Right lobe of liver (tissue), 6 donors: ENCODE measurements at regions not wholly inside any gene's neighbourhood (a gene's known extent, or its start where the extent isn't known, plus 50 kb on each side); places are given as distances from the start of the nearest gene placed in this dataset.
A peak's percentile ranks its signal among the peaks of the same experiment; 100 is the strongest.

ENCODE experiments used
- ATAC-seq, 4 donors: fragments of 200-7000 bp; cut with Tn5 transposase; one replicate each; pipeline ENCODE4 v1.9.1; 2020; ENCODE audit warnings: mild to moderate bottlenecking in 4 of 4, moderate library complexity in 4 of 4
- DNase-seq, 3 donors: peaks; one replicate each; pipeline ENCODE4 v3.0.0-alpha.2; 2020
- H3K27ac ChIP-seq, 3 donors: fragments of 200-600 bp; one replicate each; pipeline ENCODE4 v1.8.0; 2022
- H3K27me3 ChIP-seq, 2 donors: fragments of 200-600 bp; one replicate each; pipeline ENCODE4 v1.8.0; 2022
- H3K36me3 ChIP-seq, 4 donors: fragments of 200-600 bp; sonication (generic) in 1 of 4; one replicate each; pipeline versions ENCODE4 v1.5.1 to v1.8.0; 2017 to 2022; ENCODE audit warnings: control low read depth in 1 of 4
- H3K4me1 ChIP-seq, 4 donors: fragments of 200-600 bp; sonication (generic) in 1 of 4; one replicate each; pipeline versions ENCODE4 v1.5.1 to v1.8.0; 2017 to 2022; ENCODE audit warnings: control low read depth in 1 of 4
- H3K4me3 ChIP-seq, 3 donors: fragments of 200-600 bp; one replicate each; pipeline ENCODE4 v1.8.0; 2022
- H3K9me3 ChIP-seq, 4 donors: fragments of 200-600 bp; sonication (generic) in 1 of 4; one replicate each; pipeline versions ENCODE4 v1.5.1 to v1.8.0; 2017 to 2022; ENCODE audit warnings: control low read depth in 1 of 4
- POLR2A ChIP-seq: fragments of 450-650 bp; IDR thresholded peaks from one replicate; pipeline ENCODE4 v1.6.1; 2017; ENCODE audit warnings: antibody characterized with exemption, mild to moderate bottlenecking
- WGBS: methylation state at CpG from one replicate; pipeline ENCODE4 v1.1.6; 2018; ENCODE audit warnings: low coverage, low lambda C conversion rate; ENCODE audit not compliant: insufficient coverage; ENCODE audit errors: missing lambda C conversion rate; 5-methylcytosine and 5-hydroxymethylcytosine counted together
- intact Hi-C, 2 donors: fragments of 100-400 bp; cut with DNase I; formaldehyde crosslinking; loops; one replicate each; pipeline versions ENCODE4 v1.11.2 to v1.14.1; 2022
- TF ChIP-seq, protein P1 (sequence below), 4 donors: fragments of 200-600 bp in 3 of 4; fragments of 450-650 bp in 1 of 4; IDR thresholded peaks; one replicate each; pipeline versions ENCODE4 v1.5.1 to v1.8.0; 2016 to 2022; ENCODE audit warnings: antibody characterized with exemption in 4 of 4, mild to moderate bottlenecking in 2 of 4
- donor health status: DM: no; HTN: yes; CAD: no.
- donor health status: DM: no; HTN: no; CAD: no.
- donor health status: DM: no; HTN: no; CAD: no.
- donor health status: DM: no; HTN: yes; CAD: no.
- donor health status: DM: no; HTN: yes; CAD: no.

DNA sequence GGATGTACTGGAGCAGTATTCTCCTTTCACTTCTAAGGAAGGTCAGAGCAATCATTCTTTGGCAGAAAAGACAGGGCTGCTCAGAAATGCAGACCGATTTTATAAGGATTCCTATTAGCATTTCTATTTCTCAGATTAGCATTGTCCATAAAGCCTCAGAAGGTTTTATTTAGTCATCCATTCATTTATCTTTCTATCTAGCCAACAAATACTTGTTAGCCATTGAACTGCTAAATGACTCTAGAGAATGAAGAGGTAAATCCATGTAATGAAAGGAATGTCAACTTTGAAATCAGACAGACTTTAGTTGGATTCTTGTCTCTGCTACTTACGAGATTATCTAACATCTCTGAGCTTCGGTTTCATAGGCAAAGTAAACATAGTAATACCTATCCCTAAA, 165.2 kb downstream of the SLC25A46 start:
- intact Hi-C loops, result no loop called here
- WGBS, result 81% methylated on average over 3 of the region's 3 CpGs
- no peak for TF ChIP-seq POLR2A
- TF ChIP-seq, protein P1, sequence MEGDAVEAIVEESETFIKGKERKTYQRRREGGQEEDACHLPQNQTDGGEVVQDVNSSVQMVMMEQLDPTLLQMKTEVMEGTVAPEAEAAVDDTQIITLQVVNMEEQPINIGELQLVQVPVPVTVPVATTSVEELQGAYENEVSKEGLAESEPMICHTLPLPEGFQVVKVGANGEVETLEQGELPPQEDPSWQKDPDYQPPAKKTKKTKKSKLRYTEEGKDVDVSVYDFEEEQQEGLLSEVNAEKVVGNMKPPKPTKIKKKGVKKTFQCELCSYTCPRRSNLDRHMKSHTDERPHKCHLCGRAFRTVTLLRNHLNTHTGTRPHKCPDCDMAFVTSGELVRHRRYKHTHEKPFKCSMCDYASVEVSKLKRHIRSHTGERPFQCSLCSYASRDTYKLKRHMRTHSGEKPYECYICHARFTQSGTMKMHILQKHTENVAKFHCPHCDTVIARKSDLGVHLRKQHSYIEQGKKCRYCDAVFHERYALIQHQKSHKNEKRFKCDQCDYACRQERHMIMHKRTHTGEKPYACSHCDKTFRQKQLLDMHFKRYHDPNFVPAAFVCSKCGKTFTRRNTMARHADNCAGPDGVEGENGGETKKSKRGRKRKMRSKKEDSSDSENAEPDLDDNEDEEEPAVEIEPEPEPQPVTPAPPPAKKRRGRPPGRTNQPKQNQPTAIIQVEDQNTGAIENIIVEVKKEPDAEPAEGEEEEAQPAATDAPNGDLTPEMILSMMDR (IDR thresholded peaks at IDR 0.05), result no peak
- peaks cover 0 to 3% (median 1%) of the 10 kb centered on the region in 4 donors for H3K4me1 ChIP-seq
- no peaks in the 10 kb centered on the region for H3K36me3 ChIP-seq
- no peak overlapping the region for H3K4me3 ChIP-seq
- no peaks in the 10 kb centered on the region for H3K27me3 ChIP-seq
- ATAC-seq (no peak), DNase-seq (no peak)
- H3K27ac ChIP-seq, result no peak overlapping the region
- no peaks in the 10 kb centered on the region for H3K9me3 ChIP-seq

- H3K9me3 ChIP-seq, result no peaks in the 10 kb centered on the region
- H3K27ac ChIP-seq, result no peak overlapping the region
- ATAC-seq (peak; percentile 25 to 87 (median 54)), DNase-seq (no peak)
- TF ChIP-seq, protein P1 (IDR thresholded peaks at IDR 0.05), result no peak
- no peak for TF ChIP-seq POLR2A
- H3K4me1 ChIP-seq, result peaks cover 0 to 20% (median 9%) of the 10 kb centered on the region in 4 donors
- no peaks in the 10 kb centered on the region for H3K36me3 ChIP-seq
- H3K27me3 ChIP-seq, result no peaks in the 10 kb centered on the region
- intact Hi-C loops, result no loop called here
- H3K4me3 ChIP-seq, result no peak overlapping the region
Observed at GRCh38 chr5:110908848-110909247, 162.7 kb upstream of the TSLP start.

- ATAC-seq (peak in 2 of 4 donors; percentile 22 to 26), DNase-seq (no peak)
- Histone ChIP-seq H3K4me3 (no peak overlapping the region), H3K4me1 (peaks cover 0 to 20% (median 9%) of the 10 kb centered on the region in 4 donors), H3K27me3 (no peaks in the 10 kb centered on the region), H3K27ac (no peak overlapping the region), H3K36me3 (no peaks in the 10 kb centered on the region), H3K9me3 (no peaks in the 10 kb centered on the region)
- intact Hi-C loops, result no loop called here
- WGBS, result 14% methylated on average over 1 of the region's 1 CpG
- TF ChIP-seq POLR2A, result no peak
- TF ChIP-seq, protein P1 (IDR thresholded peaks at IDR 0.05), result no peak
Observed at GRCh38 chr5:110909415-110909814, 162.1 kb upstream of the TSLP start.

DNA sequence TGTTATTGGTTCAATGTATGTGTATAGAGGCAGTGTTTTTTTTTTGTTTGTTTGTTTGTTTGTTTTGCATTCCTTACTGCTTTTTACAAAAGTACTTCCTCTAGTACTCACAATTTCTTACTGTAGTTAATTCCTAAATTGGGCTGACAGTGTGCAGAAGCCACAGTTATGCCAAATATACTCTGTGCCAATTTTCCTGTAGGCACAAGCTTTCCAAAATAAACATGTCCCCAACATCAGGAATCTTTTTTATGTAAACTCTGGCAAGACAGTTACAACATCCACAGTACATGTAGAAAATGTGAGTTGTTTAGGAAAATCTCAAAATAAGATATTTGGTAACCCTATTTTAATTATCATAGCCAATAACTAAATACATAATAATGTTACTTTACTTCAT, 161.6 kb upstream of the TSLP start:
- peak; percentile 79 to 98 (median 92) for ATAC-seq
- intact Hi-C loops, result no loop called here
- TF ChIP-seq POLR2A, result no peak
- TF ChIP-seq, protein P1 (IDR thresholded peaks at IDR 0.05), result no peak
- DNase-seq, result no peak
- no peaks in the 10 kb centered on the region for H3K27me3 ChIP-seq
- H3K36me3 ChIP-seq, result no peaks in the 10 kb centered on the region
- no peak overlapping the region for H3K4me3 ChIP-seq
- no peaks in the 10 kb centered on the region for H3K9me3 ChIP-seq
- no peak overlapping the region for H3K27ac ChIP-seq
- H3K4me1 ChIP-seq, result peaks cover 0 to 20% (median 9%) of the 10 kb centered on the region in 4 donors

DNA sequence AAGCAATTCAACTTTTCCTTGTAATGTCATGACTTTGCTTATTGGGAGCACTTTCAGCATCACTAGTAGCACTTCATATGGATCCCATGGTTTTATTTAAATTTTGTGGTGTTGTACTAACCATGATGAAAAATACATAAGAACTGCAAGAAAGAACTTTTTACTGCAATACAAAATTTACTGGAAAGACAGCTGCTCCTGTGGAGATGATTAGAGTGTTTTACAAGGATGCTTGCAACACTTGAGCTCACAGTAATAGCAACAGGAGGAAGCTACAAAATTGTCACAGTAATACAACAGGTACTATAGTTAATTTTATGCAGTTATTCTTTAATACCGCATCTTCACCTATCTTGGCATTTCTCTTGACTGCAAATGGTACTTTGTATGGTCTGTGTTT, 158.3 kb upstream of the TSLP start:
- intact Hi-C loops, result no loop called here
- no peaks in the 10 kb centered on the region for H3K9me3 ChIP-seq
- TF ChIP-seq POLR2A, result no peak
- TF ChIP-seq, protein P1 (IDR thresholded peaks at IDR 0.05), result no peak
- peaks cover 0 to 20% (median 9%) of the 10 kb centered on the region in 4 donors for H3K4me1 ChIP-seq
- 93% methylated on average over 1 of the region's 1 CpG for WGBS
- DNase-seq, result no peak
- no peaks in the 10 kb centered on the region for H3K36me3 ChIP-seq
- H3K27me3 ChIP-seq, result no peaks in the 10 kb centered on the region
- ATAC-seq, result no peak
- no peak overlapping the region for H3K27ac ChIP-seq
- H3K4me3 ChIP-seq, result no peak overlapping the region
